ENCODE measurements at regions not wholly inside any gene's neighbourhood (a gene's known extent, or its start where the extent isn't known, plus 50 kb on each side); places are given as distances from the start of the nearest gene placed in this dataset.

- TF ChIP-seq STAT1 (IDR thresholded peaks at IDR 0.05; ENCODE audit: unreplicated experiment): no peak
- TF ChIP-seq JUNB (IDR thresholded peaks at IDR 0.05; ENCODE audit: unreplicated experiment): no peak
- TF ChIP-seq POLR2AphosphoS5 (IDR thresholded peaks at IDR 0.05; ENCODE audit: low read depth): no peak
- TF ChIP-seq ETS1 (IDR thresholded peaks at IDR 0.05): no peak
- no peak for TF ChIP-seq ZNF462 (CRISPR knock-in tag; IDR thresholded peaks at IDR 0.05)
Measured at GRCh38 chr2:51657849-51658248, 625.9 kb upstream of the NRXN1 start (continued).

GRCh38 chr2:51650769-51651168 is 618.8 kb upstream of the NRXN1 start:
- no peaks in the 10 kb centered on the region for H3K36me3 ChIP-seq (ENCODE audit: insufficient read depth)
- H3K27me3 Mint-ChIP-seq (ENCODE audit: insufficient read depth, low read depth, poor library complexity): no peaks in the 10 kb centered on the region
- H3K79me2 ChIP-seq (replicated peaks; ENCODE audit: insufficient read depth): no peaks in the 10 kb centered on the region
- no peaks in the 10 kb centered on the region for H4K20me1 ChIP-seq (replicated peaks; ENCODE audit: insufficient read depth)
- H2AFZ ChIP-seq: no peak overlapping the region
- H3K9me2 ChIP-seq (ENCODE audit: insufficient read depth): no peaks in the 10 kb centered on the region
- H3K36me3 Mint-ChIP-seq (ENCODE audit: low read depth): no peaks in the 10 kb centered on the region
- H3K4me3 ChIP-seq: no peak overlapping the region
- no peak overlapping the region for H3K27ac ChIP-seq (ENCODE audit: low read depth)
- H3K4me3 Mint-ChIP-seq: no peak overlapping the region
- H3F3A ChIP-seq (replicated peaks; ENCODE audit: low read depth): no peaks in the 10 kb centered on the region
- H3K27ac Mint-ChIP-seq: no peak overlapping the region
- no peak for ATAC-seq
- H3K4me1 ChIP-seq (ENCODE audit: insufficient read depth): no peaks in the 10 kb centered on the region
- no peak overlapping the region for H3K4me2 ChIP-seq
- peaks cover 7% of the 10 kb centered on the region; the same call in 2 of the 3 replicates for H3K4me1 Mint-ChIP-seq
- no peak for DNase-seq (ENCODE audit: low spot score)
- no peaks in the 10 kb centered on the region for H3K9me3 Mint-ChIP-seq
- H3K27me3 ChIP-seq (ENCODE audit: insufficient read depth): no peaks in the 10 kb centered on the region
- TF ChIP-seq EZH2 (IDR thresholded peaks at IDR 0.05; ENCODE audit: low read depth, unreplicated experiment) (no peak), ZNF114 (CRISPR knock-in tag; IDR thresholded peaks at IDR 0.05) (no peak), CREB1 (CRISPR knock-in tag; IDR thresholded peaks at IDR 0.05; ENCODE audit: low read depth) (no peak), REST (IDR thresholded peaks at IDR 0.05; ENCODE audit: unreplicated experiment) (no peak), CTCF (conservative IDR thresholded peaks at IDR 0.05; ENCODE audit: low read depth in 2 of 2) (no peak), POLR2AphosphoS5 (IDR thresholded peaks at IDR 0.05; ENCODE audit: low read depth) (no peak)

Data from GM23338 (cell line).